Neural progenitor cell (in vitro differentiated cells): ENCODE measurements at regions not wholly inside any gene's neighbourhood (a gene's known extent, or its start where the extent isn't known, plus 50 kb on each side); places are given as distances from the start of the nearest gene placed in this dataset.

ENCODE experiments used
- DNase-seq: peaks from one replicate; pipeline ENCODE4 v3.0.0-alpha.2; 2016; ENCODE audit warnings: low spot score
- H2AFZ ChIP-seq: fragments of 200-600 bp; sonication (generic); replicated peaks from 2 replicates; pipeline ENCODE4 v1.6.1; 2016; ENCODE audit warnings: antibody characterized with exemption
- H3F3A ChIP-seq: fragments of 200-600 bp; sonication (generic); 2 replicates; pipeline ENCODE4 v1.6.1; 2016; ENCODE audit warnings: antibody characterized with exemption, low read depth
- H3K27ac ChIP-seq: fragments of 200-600 bp; sonication (generic); 2 replicates; pipeline ENCODE4 v1.5.1; 2016; ENCODE audit warnings: mild to moderate bottlenecking
- H3K27me3 ChIP-seq: fragments of 200-600 bp; sonication (generic); 2 replicates; pipeline ENCODE4 v1.6.1; 2016; ENCODE audit warnings: mild to moderate bottlenecking, moderate library complexity
- H3K36me3 ChIP-seq: fragments of 200-600 bp; sonication (generic); 2 replicates; pipeline ENCODE4 v1.5.1; 2016
- H3K4me1 ChIP-seq: fragments of 200-600 bp; sonication (generic); 2 replicates; pipeline ENCODE4 v1.6.1; 2016; ENCODE audit warnings: mixed run types
- H3K4me2 ChIP-seq: fragments of 200-600 bp; sonication (generic); 2 replicates; pipeline ENCODE4 v1.6.1; 2016
- H3K4me3 ChIP-seq: fragments of 200-600 bp; sonication (generic); 2 replicates; pipeline ENCODE4 v1.5.1; 2016
- H3K79me2 ChIP-seq: fragments of 200-600 bp; sonication (generic); 2 replicates; pipeline ENCODE4 v1.6.1; 2016; ENCODE audit warnings: low read depth
- H3K9ac ChIP-seq: fragments of 200-600 bp; sonication (generic); 2 replicates; pipeline ENCODE4 v1.6.1; 2016
- H3K9me3 ChIP-seq: fragments of 200-600 bp; sonication (generic); 2 replicates; pipeline ENCODE4 v1.5.1; 2016; ENCODE audit warnings: low read depth
- H4K20me1 ChIP-seq: fragments of 200-600 bp; sonication (generic); 2 replicates; pipeline ENCODE4 v1.6.1; 2016; ENCODE audit warnings: low read depth
- H3K27ac Mint-ChIP-seq: 3 replicates; pipeline ENCODE4 v1.8.0; 2021; ENCODE audit warnings: mixed read lengths
- H3K27me3 Mint-ChIP-seq: 2 replicates; pipeline ENCODE4 v1.8.0; 2022; ENCODE audit warnings: low read depth, mild to moderate bottlenecking, inconsistent platforms, moderate library complexity, mixed read lengths; ENCODE audit not compliant: insufficient read depth
- H3K36me3 Mint-ChIP-seq: 3 replicates; pipeline ENCODE4 v1.8.0; 2021; ENCODE audit warnings: mixed read lengths
- H3K4me1 Mint-ChIP-seq: 3 replicates; pipeline ENCODE4 v1.8.0; 2021; ENCODE audit warnings: mixed read lengths
- H3K4me3 Mint-ChIP-seq: 3 replicates; pipeline ENCODE4 v1.8.0; 2021; ENCODE audit warnings: mild to moderate bottlenecking, moderate library complexity, mixed read lengths
- H3K9me3 Mint-ChIP-seq: 3 replicates; pipeline ENCODE4 v1.8.0; 2020; ENCODE audit warnings: mixed read lengths
- CTCF ChIP-seq: fragments of 200-600 bp; sonication (generic); IDR thresholded peaks from 2 replicates; pipeline ENCODE4 v1.5.1; 2017; ENCODE audit warnings: antibody characterized with exemption, mild to moderate bottlenecking
- EZH2 ChIP-seq: fragments of 200-600 bp; sonication (generic); IDR thresholded peaks from 2 replicates; pipeline ENCODE4 v1.6.1; 2017; ENCODE audit warnings: antibody characterized with exemption, mild to moderate bottlenecking, moderate library complexity
- EZH2phosphoT487 ChIP-seq: fragments of 200-600 bp; sonication (generic); IDR thresholded peaks from 2 replicates; pipeline ENCODE4 v1.6.1; 2017; ENCODE audit warnings: antibody characterized with exemption

GRCh38 chr12:118734266-118734665 lies 247.1 kb upstream of the SRRM4 start:
- Histone ChIP-seq H3K36me3 (no peaks in the 10 kb centered on the region), H4K20me1 (no peaks in the 10 kb centered on the region), H3K4me3 (no peak overlapping the region), H2AFZ (no peak overlapping the region), H3K79me2 (no peaks in the 10 kb centered on the region), H3K4me1 (no peaks in the 10 kb centered on the region), H3K4me2 (no peak overlapping the region), H3K27ac (no peak overlapping the region), H3F3A (no peaks in the 10 kb centered on the region), H3K9me3 (no peaks in the 10 kb centered on the region), H3K9ac (no peak overlapping the region), H3K27me3 (no peaks in the 10 kb centered on the region)
- Mint-ChIP-seq H3K36me3 (no peaks in the 10 kb centered on the region), H3K4me1 (no peaks in the 10 kb centered on the region), H3K27me3 (no peaks in the 10 kb centered on the region), H3K9me3 (no peaks in the 10 kb centered on the region), H3K27ac (no peak overlapping the region), H3K4me3 (no peak overlapping the region)
- TF ChIP-seq EZH2phosphoT487 (no peak), CTCF (no peak), EZH2 (no peak)
- no peak for DNase-seq

- Mint-ChIP-seq H3K4me1 (peaks cover 10% of the 10 kb centered on the region), H3K36me3 (no peaks in the 10 kb centered on the region), H3K4me3 (no peak overlapping the region), H3K9me3 (no peaks in the 10 kb centered on the region), H3K27me3 (peaks cover 2% of the 10 kb centered on the region), H3K27ac (no peak overlapping the region)
- Histone ChIP-seq H3K4me1 (no peaks in the 10 kb centered on the region), H3K9me3 (no peaks in the 10 kb centered on the region), H3K4me3 (no peak overlapping the region), H4K20me1 (no peaks in the 10 kb centered on the region), H3K36me3 (no peaks in the 10 kb centered on the region), H3K4me2 (no peak overlapping the region), H3K79me2 (no peaks in the 10 kb centered on the region), H2AFZ (no peak overlapping the region), H3F3A (no peaks in the 10 kb centered on the region), H3K9ac (no peak overlapping the region), H3K27me3 (no peaks in the 10 kb centered on the region), H3K27ac (no peak overlapping the region)
- TF ChIP-seq CTCF (no peak), EZH2 (no peak)
- no peak for DNase-seq
Observed at GRCh38 chr12:118737985-118738540, 243.3 kb upstream of the SRRM4 start.

- no peak overlapping the region for H3K4me3 Mint-ChIP-seq
- Histone ChIP-seq H3K36me3 (no peaks in the 10 kb centered on the region), H3K4me3 (no peak overlapping the region), H4K20me1 (no peaks in the 10 kb centered on the region), H3K27me3 (no peaks in the 10 kb centered on the region), H3K9me3 (no peaks in the 10 kb centered on the region), H3K79me2 (no peaks in the 10 kb centered on the region), H2AFZ (no peak overlapping the region), H3K27ac (no peak overlapping the region), H3K4me2 (no peak overlapping the region), H3K4me1 (no peaks in the 10 kb centered on the region), H3F3A (no peaks in the 10 kb centered on the region), H3K9ac (no peak overlapping the region)
- H3K27ac Mint-ChIP-seq: no peak overlapping the region
- TF ChIP-seq CTCF (no peak), EZH2 (no peak), EZH2phosphoT487 (no peak)
- no peaks in the 10 kb centered on the region for H3K36me3 Mint-ChIP-seq
- peaks cover 2% of the 10 kb centered on the region for H3K27me3 Mint-ChIP-seq
- H3K9me3 Mint-ChIP-seq: no peaks in the 10 kb centered on the region
- DNase-seq: peak; percentile 21
- peaks cover 10% of the 10 kb centered on the region for H3K4me1 Mint-ChIP-seq
Observed at GRCh38 chr12:118741194-118741593, 240.1 kb upstream of the SRRM4 start.
